ENCODE measurements at regions not wholly inside any gene's neighbourhood (a gene's known extent, or its start where the extent isn't known, plus 50 kb on each side); places are given as distances from the start of the nearest gene placed in this dataset.

DNA sequence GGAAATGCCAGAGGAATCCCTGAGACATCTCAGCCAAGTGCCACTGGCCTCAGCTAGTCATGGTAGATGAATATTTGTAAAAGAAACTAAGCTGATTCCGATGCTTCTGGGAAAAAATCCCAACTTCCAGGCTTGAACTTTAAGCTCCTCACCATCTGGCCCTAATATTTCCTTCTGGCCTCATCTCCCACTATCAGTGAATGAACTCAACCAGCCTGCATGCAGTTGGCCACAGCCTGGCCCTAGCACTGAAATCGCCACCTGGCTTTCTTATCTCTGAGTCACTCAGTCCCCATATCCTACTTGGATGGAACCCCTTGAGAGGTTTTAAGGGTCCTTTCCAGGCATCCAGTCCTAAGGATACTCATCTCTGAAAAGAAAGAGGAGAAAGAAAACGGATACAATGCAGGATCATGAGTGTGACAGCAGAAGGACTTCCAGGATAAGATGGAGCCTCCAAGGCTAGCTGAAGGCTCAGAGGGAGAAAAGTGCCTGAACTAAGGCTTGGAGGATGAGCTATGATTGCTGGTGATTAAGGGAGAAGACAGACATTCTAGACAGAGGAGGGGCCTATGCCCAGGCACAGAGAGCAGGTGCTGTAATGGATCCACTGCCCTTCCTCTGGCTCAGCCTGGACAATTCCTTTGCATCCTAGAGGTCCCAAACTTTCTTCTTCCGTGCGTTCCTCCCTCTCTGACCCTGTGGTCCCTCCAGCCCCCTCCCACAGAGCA is 141.5 kb upstream of the MYCN start:
- Mint-ChIP-seq H3K36me3 (ENCODE audit: insufficient read depth, unreplicated experiment) (no peaks in the 10 kb centered on the region), H3K9me3 (ENCODE audit: low read depth, unreplicated experiment) (no peaks in the 10 kb centered on the region), H3K4me3 (ENCODE audit: low read depth, unreplicated experiment) (no peak overlapping the region), H3K27ac (ENCODE audit: unreplicated experiment) (no peak overlapping the region), H3K4me1 (ENCODE audit: low read depth, unreplicated experiment) (peaks cover 12% of the 10 kb centered on the region), H3K27me3 (ENCODE audit: unreplicated experiment) (peaks cover 59% of the 10 kb centered on the region)
- no TSS peak for BruUV-seq (replicated peaks)
- no peak for DNase-seq
- CTCF ChIA-PET, result interaction anchor here (1.4 kb wide), 1 partner anchor 141 kb away, joined by 4 read pairs; no protein-coding TSS in a partner anchor
- TF ChIP-seq, protein P1, sequence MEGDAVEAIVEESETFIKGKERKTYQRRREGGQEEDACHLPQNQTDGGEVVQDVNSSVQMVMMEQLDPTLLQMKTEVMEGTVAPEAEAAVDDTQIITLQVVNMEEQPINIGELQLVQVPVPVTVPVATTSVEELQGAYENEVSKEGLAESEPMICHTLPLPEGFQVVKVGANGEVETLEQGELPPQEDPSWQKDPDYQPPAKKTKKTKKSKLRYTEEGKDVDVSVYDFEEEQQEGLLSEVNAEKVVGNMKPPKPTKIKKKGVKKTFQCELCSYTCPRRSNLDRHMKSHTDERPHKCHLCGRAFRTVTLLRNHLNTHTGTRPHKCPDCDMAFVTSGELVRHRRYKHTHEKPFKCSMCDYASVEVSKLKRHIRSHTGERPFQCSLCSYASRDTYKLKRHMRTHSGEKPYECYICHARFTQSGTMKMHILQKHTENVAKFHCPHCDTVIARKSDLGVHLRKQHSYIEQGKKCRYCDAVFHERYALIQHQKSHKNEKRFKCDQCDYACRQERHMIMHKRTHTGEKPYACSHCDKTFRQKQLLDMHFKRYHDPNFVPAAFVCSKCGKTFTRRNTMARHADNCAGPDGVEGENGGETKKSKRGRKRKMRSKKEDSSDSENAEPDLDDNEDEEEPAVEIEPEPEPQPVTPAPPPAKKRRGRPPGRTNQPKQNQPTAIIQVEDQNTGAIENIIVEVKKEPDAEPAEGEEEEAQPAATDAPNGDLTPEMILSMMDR (IDR thresholded peaks at IDR 0.05; ENCODE audit: unreplicated experiment), result no peak
- intact Hi-C loops (cut with micrococcal nuclease; ENCODE audit: unreplicated experiment), result loop anchor here (5.0 to 10.0 kb wide), 2 partner anchors 143 to 696 kb away; partner anchors contain the start of gene MYCN

- DNase-seq, result peak; percentile 13
- intact Hi-C loops (cut with micrococcal nuclease; ENCODE audit: unreplicated experiment), result loop anchor here (5.0 to 10.0 kb wide), 2 partner anchors 143 to 695 kb away; partner anchors contain the start of gene MYCN
- Mint-ChIP-seq H3K4me3 (ENCODE audit: low read depth, unreplicated experiment) (no peak overlapping the region), H3K27ac (ENCODE audit: unreplicated experiment) (no peak overlapping the region), H3K36me3 (ENCODE audit: insufficient read depth, unreplicated experiment) (no peaks in the 10 kb centered on the region), H3K4me1 (ENCODE audit: low read depth, unreplicated experiment) (peaks cover 12% of the 10 kb centered on the region), H3K27me3 (ENCODE audit: unreplicated experiment) (peaks cover 60% of the 10 kb centered on the region), H3K9me3 (ENCODE audit: low read depth, unreplicated experiment) (no peaks in the 10 kb centered on the region)
- CTCF ChIA-PET, result interaction anchor here (1.4 kb wide), 1 partner anchor 140 kb away, joined by 4 read pairs; no protein-coding TSS in a partner anchor
- BruUV-seq (replicated peaks), result no TSS peak
- TF ChIP-seq, protein P1 (IDR thresholded peaks at IDR 0.05; ENCODE audit: unreplicated experiment), result no peak
Measured at GRCh38 chr2:15799432-15799827, 140.9 kb upstream of the MYCN start.

- intact Hi-C loops (cut with micrococcal nuclease; ENCODE audit: unreplicated experiment), result no loop called here
- Mint-ChIP-seq H3K27ac (ENCODE audit: unreplicated experiment) (no peak overlapping the region), H3K36me3 (ENCODE audit: insufficient read depth, unreplicated experiment) (no peaks in the 10 kb centered on the region), H3K4me1 (ENCODE audit: low read depth, unreplicated experiment) (peaks cover 12% of the 10 kb centered on the region), H3K9me3 (ENCODE audit: low read depth, unreplicated experiment) (no peaks in the 10 kb centered on the region), H3K27me3 (ENCODE audit: unreplicated experiment) (peaks cover 61% of the 10 kb centered on the region), H3K4me3 (ENCODE audit: low read depth, unreplicated experiment) (no peak overlapping the region)
- TF ChIP-seq, protein P1 (IDR thresholded peaks at IDR 0.05; ENCODE audit: unreplicated experiment), result no peak
- CTCF ChIA-PET, result no interaction called here
- no peak for DNase-seq
- no TSS peak for BruUV-seq (replicated peaks)
Measured at GRCh38 chr2:15800495-15801329, 139.6 kb upstream of the MYCN start.

DNA sequence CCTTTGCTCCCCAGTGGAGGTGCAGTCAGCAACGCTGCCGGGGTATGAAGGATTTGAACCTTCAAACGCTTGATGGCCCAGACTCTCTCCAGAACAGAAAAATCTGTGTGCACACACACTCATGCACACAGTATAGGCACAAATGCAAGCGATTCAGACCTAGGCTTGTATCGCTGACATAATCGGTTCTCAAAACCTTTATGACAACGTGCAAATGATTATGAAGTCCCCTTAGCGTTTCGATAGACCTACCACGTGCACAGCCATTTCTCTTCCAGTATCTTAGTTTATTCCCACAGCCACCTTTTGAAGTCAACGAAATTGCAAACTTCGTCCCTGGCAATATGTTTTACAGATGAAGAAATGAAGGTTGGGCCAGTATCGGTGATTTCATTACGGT is 138.9 kb upstream of the MYCN start:
- Mint-ChIP-seq H3K27me3 (ENCODE audit: unreplicated experiment) (peaks cover 61% of the 10 kb centered on the region), H3K4me3 (ENCODE audit: low read depth, unreplicated experiment) (no peak overlapping the region), H3K9me3 (ENCODE audit: low read depth, unreplicated experiment) (no peaks in the 10 kb centered on the region), H3K27ac (ENCODE audit: unreplicated experiment) (no peak overlapping the region), H3K4me1 (ENCODE audit: low read depth, unreplicated experiment) (peaks cover 12% of the 10 kb centered on the region), H3K36me3 (ENCODE audit: insufficient read depth, unreplicated experiment) (no peaks in the 10 kb centered on the region)
- no peak for DNase-seq
- TF ChIP-seq, protein P1 (IDR thresholded peaks at IDR 0.05; ENCODE audit: unreplicated experiment), result no peak
- CTCF ChIA-PET, result no interaction called here
- BruUV-seq (replicated peaks), result no TSS peak
- intact Hi-C loops (cut with micrococcal nuclease; ENCODE audit: unreplicated experiment), result no loop called here

All from Calu3 (cell line).